GM12878 (cell line): ENCODE measurements at regions not wholly inside any gene's neighbourhood (a gene's known extent, or its start where the extent isn't known, plus 50 kb on each side); places are given as distances from the start of the nearest gene placed in this dataset.

ENCODE experiments used
- ATAC-seq: fragments of 200-7000 bp; cut with Tn5 transposase; 3 replicates; pipeline ENCODE4 v1.9.1; 2020; ENCODE audit warnings: mild to moderate bottlenecking, moderate library complexity
- BruUV-seq: library from RNA; stranded (reverse); fragments of 400-500 nt; replicated peaks from 2 replicates; lab custom pipeline; 2021; lab: Mats Ljungman, UMichigan
- CTCF ChIA-PET: fragments of 300-600 bp; sonication (Branson Sonifier 250); formaldehyde crosslinking; extraction: SDS; loops from one replicate; lab custom pipeline; 2021; ENCODE audit warnings: inconsistent platforms; lab: Yijun Ruan, JAX
- POLR2A ChIA-PET: fragments of 350-600 bp; formaldehyde crosslinking; extraction: SDS; loops from one replicate; lab custom pipeline; 2021; ENCODE audit warnings: inconsistent platforms; lab: Charles Lee
- RAD21 ChIA-PET: fragments of 300-600 bp; sonication (Branson Sonifier 250); formaldehyde crosslinking; loops from one replicate; lab custom pipeline; 2023; ENCODE audit warnings: antibody characterized with exemption; ENCODE audit not compliant: unreplicated experiment; lab: Charles Lee
- SMC1A ChIA-PET: fragments of 300-600 bp; sonication (Branson Sonifier 250); formaldehyde crosslinking; loops from one replicate; lab custom pipeline; 2023; ENCODE audit not compliant: unreplicated experiment, uncharacterized antibody; lab: Charles Lee
- DNase-seq: peaks from one replicate; pipeline ENCODE4 v3.0.0-alpha.2; 2011; ENCODE audit warnings: low read depth, low spot score
- FAIRE-seq: peaks from 3 replicates; lab custom pipeline; 2011; peaks lifted over from hg19 to GRCh38; lab: Jason Lieb, UNC
- H2AFZ ChIP-seq: 2 replicates; pipeline ENCODE4 v1.6.0; 2011; ENCODE audit warnings: low read depth, low read length, control low read depth; ENCODE audit not compliant: control insufficient read depth
- H3K27ac ChIP-seq: 2 replicates; pipeline ENCODE4 v1.5.1; 2011; ENCODE audit warnings: control low read depth; ENCODE audit not compliant: control insufficient read depth, insufficient read depth
- H3K27me3 ChIP-seq, 2 experiments: replicated peaks in 1 of 2; 2 replicates each; pipeline versions ENCODE4 v1.6.0 to v1.6.1; 2011; ENCODE audit warnings: low read length in 1 of 2; ENCODE audit not compliant: control insufficient read depth in 2 of 2, insufficient read depth in 2 of 2
- H3K36me3 ChIP-seq, 2 experiments: 2 replicates each; pipeline ENCODE4 v1.5.1; 2011; ENCODE audit warnings: low read length in 1 of 2; ENCODE audit not compliant: control insufficient read depth in 2 of 2, insufficient read depth in 2 of 2
- H3K4me1 ChIP-seq: 2 replicates; pipeline ENCODE4 v1.6.1; 2011; ENCODE audit warnings: mild to moderate bottlenecking, low read length, moderate library complexity, mixed read lengths; ENCODE audit not compliant: control insufficient read depth, insufficient read depth
- H3K4me2 ChIP-seq: 2 replicates; pipeline ENCODE4 v1.6.0; 2011; ENCODE audit warnings: control low read depth; ENCODE audit not compliant: control insufficient read depth, insufficient read depth
- H3K4me3 ChIP-seq: fragments of 200-600 bp; sonication (generic); 2 replicates; pipeline ENCODE4 v1.5.1; 2016
- H3K79me2 ChIP-seq: 2 replicates; pipeline ENCODE4 v1.6.0; 2011; ENCODE audit warnings: low read length; ENCODE audit not compliant: control insufficient read depth, insufficient read depth
- H3K9ac ChIP-seq: 2 replicates; pipeline ENCODE4 v1.8.0; 2011; ENCODE audit warnings: low read length, control low read depth, mixed read lengths; ENCODE audit not compliant: control insufficient read depth, insufficient read depth
- H3K9me3 ChIP-seq: replicated peaks from 3 replicates; pipeline ENCODE4 v1.5.1; 2011; ENCODE audit warnings: mild to moderate bottlenecking, low read length; ENCODE audit not compliant: control insufficient read depth, insufficient read depth
- H4K20me1 ChIP-seq: 2 replicates; pipeline ENCODE4 v1.6.0; 2011; ENCODE audit not compliant: control insufficient read depth, insufficient read depth
- BRCA1 ChIP-seq: IDR thresholded peaks from 2 replicates; pipeline ENCODE4 v1.6.1; 2011; ENCODE audit warnings: low read depth, low read length, improper control_type of control experiment
- LARP7 ChIP-seq: fragments of 450-650 bp; IDR thresholded peaks from 2 replicates; pipeline ENCODE4 v1.6.1; 2017; ENCODE audit warnings: mild to moderate bottlenecking
- NFIC ChIP-seq: IDR thresholded peaks from 2 replicates; pipeline ENCODE4 v1.6.1; 2012; ENCODE audit warnings: low read depth, mild to moderate bottlenecking, inconsistent platforms, low read length, moderate library complexity
- RB1 ChIP-seq: fragments of 450-650 bp; formaldehyde crosslinking; IDR thresholded peaks from 2 replicates; pipeline ENCODE4 v1.6.1; 2017; ENCODE audit warnings: mild to moderate bottlenecking, borderline replicate concordance
- RFX5 ChIP-seq: IDR thresholded peaks from 2 replicates; pipeline ENCODE4 v1.6.1; 2011; ENCODE audit warnings: low read depth, low read length, improper control_type of control experiment
- SPI1 ChIP-seq: IDR thresholded peaks from 2 replicates; pipeline ENCODE4 v1.6.1; 2011; ENCODE audit warnings: low read depth, mild to moderate bottlenecking, low read length, moderate library complexity, borderline replicate concordance; ENCODE audit not compliant: insufficient read depth
- WGBS: methylation state at CpG from one replicate; pipeline ENCODE4 v1.1.6; 2016; ENCODE audit warnings: low lambda C conversion rate; ENCODE audit not compliant: insufficient replicate concordance, insufficient coverage; ENCODE audit errors: missing lambda C conversion rate; 5-methylcytosine and 5-hydroxymethylcytosine counted together
- in situ Hi-C: fragments of 300-500 bp; cut with MboI; formaldehyde crosslinking; loops from 9 replicates; pipeline ENCODE4 v1.14.3; 2018; ENCODE audit warnings: mixed read lengths
- intact Hi-C: fragments of 100-400 bp; cut with micrococcal nuclease; formaldehyde crosslinking; loops from one replicate; pipeline ENCODE4 v1.14.2; 2022; ENCODE audit not compliant: unreplicated experiment
- TF ChIP-seq, protein P1 (sequence below): fragments of 450-650 bp; IDR thresholded peaks from 2 replicates; pipeline ENCODE4 v1.6.1; 2016; ENCODE audit warnings: mild to moderate bottlenecking

DNA sequence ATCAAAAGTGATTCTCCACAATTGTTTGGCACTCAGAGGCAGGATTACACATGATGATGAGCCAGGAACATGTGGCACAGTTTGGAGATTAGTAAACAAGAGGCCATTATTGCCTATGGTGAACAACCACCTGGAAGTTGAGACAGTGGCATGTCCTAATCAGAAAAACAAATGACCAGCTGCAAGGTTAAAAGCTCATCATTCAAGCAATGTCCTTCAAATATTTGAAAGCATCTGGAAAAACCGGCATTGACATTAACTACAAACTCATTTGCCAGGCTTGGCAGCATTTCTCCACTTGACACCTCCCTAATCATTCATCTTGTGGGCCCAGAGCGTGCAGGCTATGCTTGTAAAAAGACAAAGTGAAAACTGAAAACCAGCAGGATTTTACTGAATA lies 80.6 kb upstream of the MEGF10 start:
- intact Hi-C loops, result no loop called here
- H3K4me2 ChIP-seq, result no peak overlapping the region
- ATAC-seq (no peak), DNase-seq (no peak), FAIRE-seq (no peak)
- POLR2A ChIA-PET, result no interaction called here
- H3K9me3 ChIP-seq, result no peaks in the 10 kb centered on the region
- H3K27me3 ChIP-seq, result no peaks in the 10 kb centered on the region
- no TSS peak for BruUV-seq
- no peak overlapping the region for H3K27ac ChIP-seq
- H3K9ac ChIP-seq, result no peak overlapping the region
- no peaks in the 10 kb centered on the region for H3K4me1 ChIP-seq
- CTCF ChIA-PET, result no interaction called here
- H4K20me1 ChIP-seq, result no peaks in the 10 kb centered on the region
- SMC1A ChIA-PET, result interaction anchor here (0.6 kb wide), 1 partner anchor 14 kb away, joined by 3 read pairs; no protein-coding TSS in a partner anchor
- H2AFZ ChIP-seq, result no peak overlapping the region
- WGBS, result 13% methylated on average over 2 of the region's 2 CpGs
- H3K79me2 ChIP-seq, result no peaks in the 10 kb centered on the region
- in situ Hi-C loops, result no loop called here
- RAD21 ChIA-PET, result no interaction called here
- no peaks in the 10 kb centered on the region for H3K36me3 ChIP-seq
- no peak for TF ChIP-seq NFIC
- no peak for TF ChIP-seq BRCA1
- no peak for TF ChIP-seq RFX5
- no peak for TF ChIP-seq RB1
- TF ChIP-seq LARP7, result no peak
- no peak overlapping the region for H3K4me3 ChIP-seq

DNA sequence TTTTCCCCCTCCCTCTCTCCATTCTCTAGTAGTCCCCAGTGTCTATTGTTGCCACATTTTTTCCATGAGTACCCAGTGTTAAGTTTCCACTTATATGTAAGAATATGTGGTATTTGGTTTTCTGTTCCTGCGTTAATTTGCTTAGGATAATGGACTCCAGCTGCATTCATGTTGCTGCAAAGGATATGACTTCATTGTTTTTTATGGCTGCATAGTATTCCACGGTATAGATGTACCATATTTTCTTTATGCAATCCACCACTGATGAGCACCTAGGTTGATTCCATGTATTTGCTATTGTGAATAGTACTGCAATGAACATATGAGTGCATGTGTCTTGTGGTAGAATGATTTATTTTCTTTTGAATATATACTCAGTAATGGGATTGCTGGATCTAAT lies 77.4 kb upstream of the MEGF10 start:
- 0% methylated on average over 2 of the region's 2 CpGs for WGBS
- SMC1A ChIA-PET, result no interaction called here
- Histone ChIP-seq H2AFZ (no peak overlapping the region), H4K20me1 (no peaks in the 10 kb centered on the region), H3K9me3 (no peaks in the 10 kb centered on the region), H3K27ac (no peak overlapping the region), H3K4me2 (no peak overlapping the region), H3K36me3 (no peaks in the 10 kb centered on the region), H3K4me1 (no peaks in the 10 kb centered on the region), H3K4me3 (no peak overlapping the region), H3K79me2 (no peaks in the 10 kb centered on the region), H3K9ac (no peak overlapping the region), H3K27me3 (no peaks in the 10 kb centered on the region)
- TF ChIP-seq SPI1, result no peak
- TF ChIP-seq, protein P1, sequence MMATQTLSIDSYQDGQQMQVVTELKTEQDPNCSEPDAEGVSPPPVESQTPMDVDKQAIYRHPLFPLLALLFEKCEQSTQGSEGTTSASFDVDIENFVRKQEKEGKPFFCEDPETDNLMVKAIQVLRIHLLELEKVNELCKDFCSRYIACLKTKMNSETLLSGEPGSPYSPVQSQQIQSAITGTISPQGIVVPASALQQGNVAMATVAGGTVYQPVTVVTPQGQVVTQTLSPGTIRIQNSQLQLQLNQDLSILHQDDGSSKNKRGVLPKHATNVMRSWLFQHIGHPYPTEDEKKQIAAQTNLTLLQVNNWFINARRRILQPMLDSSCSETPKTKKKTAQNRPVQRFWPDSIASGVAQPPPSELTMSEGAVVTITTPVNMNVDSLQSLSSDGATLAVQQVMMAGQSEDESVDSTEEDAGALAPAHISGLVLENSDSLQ, result no peak
- DNase-seq (no peak), FAIRE-seq (no peak), ATAC-seq (no peak)
- intact Hi-C loops, result no loop called here
- in situ Hi-C loops, result no loop called here
- RAD21 ChIA-PET, result no interaction called here
- no TSS peak for BruUV-seq
- CTCF ChIA-PET, result no interaction called here
- POLR2A ChIA-PET, result no interaction called here
